ENCODE measurements at regions not wholly inside any gene's neighbourhood (a gene's known extent, or its start where the extent isn't known, plus 50 kb on each side); places are given as distances from the start of the nearest gene placed in this dataset.

GRCh38 chr12:59425798-59426197 lies 170.0 kb upstream of the SLC16A7 start:
- TF ChIP-seq EZH2phosphoT487 (IDR thresholded peaks at IDR 0.05; ENCODE audit: low read length), result no peak
- TF ChIP-seq, protein P1, sequence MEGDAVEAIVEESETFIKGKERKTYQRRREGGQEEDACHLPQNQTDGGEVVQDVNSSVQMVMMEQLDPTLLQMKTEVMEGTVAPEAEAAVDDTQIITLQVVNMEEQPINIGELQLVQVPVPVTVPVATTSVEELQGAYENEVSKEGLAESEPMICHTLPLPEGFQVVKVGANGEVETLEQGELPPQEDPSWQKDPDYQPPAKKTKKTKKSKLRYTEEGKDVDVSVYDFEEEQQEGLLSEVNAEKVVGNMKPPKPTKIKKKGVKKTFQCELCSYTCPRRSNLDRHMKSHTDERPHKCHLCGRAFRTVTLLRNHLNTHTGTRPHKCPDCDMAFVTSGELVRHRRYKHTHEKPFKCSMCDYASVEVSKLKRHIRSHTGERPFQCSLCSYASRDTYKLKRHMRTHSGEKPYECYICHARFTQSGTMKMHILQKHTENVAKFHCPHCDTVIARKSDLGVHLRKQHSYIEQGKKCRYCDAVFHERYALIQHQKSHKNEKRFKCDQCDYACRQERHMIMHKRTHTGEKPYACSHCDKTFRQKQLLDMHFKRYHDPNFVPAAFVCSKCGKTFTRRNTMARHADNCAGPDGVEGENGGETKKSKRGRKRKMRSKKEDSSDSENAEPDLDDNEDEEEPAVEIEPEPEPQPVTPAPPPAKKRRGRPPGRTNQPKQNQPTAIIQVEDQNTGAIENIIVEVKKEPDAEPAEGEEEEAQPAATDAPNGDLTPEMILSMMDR (IDR thresholded peaks at IDR 0.05; ENCODE audit: low read length), result no peak

Measured in MM.1S (cell line).